Upper lobe of left lung (tissue), 4 donors: ENCODE measurements at regions not wholly inside any gene's neighbourhood (a gene's known extent, or its start where the extent isn't known, plus 50 kb on each side); places are given as distances from the start of the nearest gene placed in this dataset.

Source experiments
- POLR2A ChIP-seq, 4 donors: fragments of 450-650 bp; IDR thresholded peaks; one replicate each; pipeline ENCODE4 v1.5.1; 2016 to 2017; ENCODE audit warnings: antibody characterized with exemption in 4 of 4, mild to moderate bottlenecking in 2 of 4
- TF ChIP-seq, protein P1 (sequence below), 6 experiments: fragments of 450-650 bp in 4 of 6; fragments of 200-600 bp in 2 of 6; sonication (generic) in 2 of 6; IDR thresholded peaks; one replicate each; pipeline ENCODE4 v1.5.1; 2016 to 2019; ENCODE audit warnings: antibody characterized with exemption in 6 of 6

DNA sequence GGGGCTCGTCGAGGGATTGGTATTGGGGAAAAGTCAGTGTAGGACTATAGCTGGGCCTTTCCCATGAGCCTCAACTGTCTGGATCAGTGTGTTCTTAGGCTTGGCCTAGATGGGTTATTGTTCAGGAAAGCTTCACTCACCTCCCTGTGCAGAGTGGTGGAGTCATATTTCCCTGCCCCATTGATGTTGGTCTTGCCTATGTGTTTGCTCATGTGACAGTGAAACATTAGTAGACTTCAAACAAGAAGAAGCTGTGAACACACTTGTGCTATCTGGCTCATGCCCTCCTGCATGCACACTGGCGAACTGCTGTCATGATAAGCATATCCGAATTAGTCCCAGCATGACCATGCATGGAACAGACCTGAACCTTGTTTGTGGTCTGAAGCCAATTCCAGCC lies 171.1 kb downstream of the DHX35 start:
- TF ChIP-seq, protein P1, sequence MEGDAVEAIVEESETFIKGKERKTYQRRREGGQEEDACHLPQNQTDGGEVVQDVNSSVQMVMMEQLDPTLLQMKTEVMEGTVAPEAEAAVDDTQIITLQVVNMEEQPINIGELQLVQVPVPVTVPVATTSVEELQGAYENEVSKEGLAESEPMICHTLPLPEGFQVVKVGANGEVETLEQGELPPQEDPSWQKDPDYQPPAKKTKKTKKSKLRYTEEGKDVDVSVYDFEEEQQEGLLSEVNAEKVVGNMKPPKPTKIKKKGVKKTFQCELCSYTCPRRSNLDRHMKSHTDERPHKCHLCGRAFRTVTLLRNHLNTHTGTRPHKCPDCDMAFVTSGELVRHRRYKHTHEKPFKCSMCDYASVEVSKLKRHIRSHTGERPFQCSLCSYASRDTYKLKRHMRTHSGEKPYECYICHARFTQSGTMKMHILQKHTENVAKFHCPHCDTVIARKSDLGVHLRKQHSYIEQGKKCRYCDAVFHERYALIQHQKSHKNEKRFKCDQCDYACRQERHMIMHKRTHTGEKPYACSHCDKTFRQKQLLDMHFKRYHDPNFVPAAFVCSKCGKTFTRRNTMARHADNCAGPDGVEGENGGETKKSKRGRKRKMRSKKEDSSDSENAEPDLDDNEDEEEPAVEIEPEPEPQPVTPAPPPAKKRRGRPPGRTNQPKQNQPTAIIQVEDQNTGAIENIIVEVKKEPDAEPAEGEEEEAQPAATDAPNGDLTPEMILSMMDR (IDR thresholded peaks at IDR 0.05): no peak
- TF ChIP-seq POLR2A (IDR thresholded peaks at IDR 0.05): no peak
